SIG-M5 treated with dmso at 0.1 percent for 504 hours (cell line): ENCODE measurements at regions not wholly inside any gene's neighbourhood (a gene's known extent, or its start where the extent isn't known, plus 50 kb on each side); places are given as distances from the start of the nearest gene placed in this dataset.

ENCODE experiments used
- DNase-seq: peaks from one replicate; lab custom pipeline; 2025; ENCODE audit not compliant: unreplicated experiment; lab: John Stamatoyannopoulos, UW

DNA sequence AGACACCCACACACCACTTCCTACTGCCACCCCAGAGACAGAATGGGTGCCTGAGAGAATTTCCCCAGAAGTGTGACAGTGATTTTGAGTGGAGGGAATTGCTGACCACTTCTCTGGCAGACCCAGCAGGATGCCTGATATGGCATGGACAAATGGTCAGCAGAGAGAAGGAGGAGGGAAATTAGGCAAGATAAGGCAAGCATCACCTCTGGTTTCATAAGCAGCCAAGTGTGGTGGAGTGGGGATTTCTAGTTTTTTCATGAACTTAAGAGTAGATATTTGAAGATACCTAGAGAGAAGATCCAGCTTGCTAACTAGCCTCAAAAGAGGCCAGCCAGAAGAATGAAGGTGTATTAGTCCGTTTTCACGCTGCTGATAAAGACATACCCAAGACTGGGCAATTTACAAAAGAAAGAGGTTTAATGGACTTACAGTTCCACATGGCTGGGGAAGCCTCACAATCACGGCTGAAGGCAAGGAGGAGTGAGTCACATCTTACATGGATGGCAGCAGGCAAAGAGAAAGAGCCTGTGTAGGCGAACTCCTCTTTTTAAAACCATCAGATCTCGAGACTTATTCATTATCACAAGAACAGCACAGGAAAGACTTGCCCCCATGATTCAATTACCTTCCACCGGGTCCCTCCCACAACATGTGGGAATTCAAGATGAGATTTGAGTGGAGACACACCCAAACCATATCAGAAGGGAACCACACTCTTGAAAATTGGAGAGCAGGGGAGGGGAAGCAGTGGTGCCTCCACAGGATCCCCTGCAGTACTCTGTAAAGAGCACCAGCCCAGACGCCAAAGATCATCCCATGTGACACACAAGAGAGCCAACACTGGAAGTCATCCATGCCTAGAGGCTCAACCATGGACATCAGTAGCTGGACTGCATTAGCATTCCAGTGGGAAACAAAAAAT is 64.2 kb downstream of the RBM43 start:
- no peak for DNase-seq

DNA sequence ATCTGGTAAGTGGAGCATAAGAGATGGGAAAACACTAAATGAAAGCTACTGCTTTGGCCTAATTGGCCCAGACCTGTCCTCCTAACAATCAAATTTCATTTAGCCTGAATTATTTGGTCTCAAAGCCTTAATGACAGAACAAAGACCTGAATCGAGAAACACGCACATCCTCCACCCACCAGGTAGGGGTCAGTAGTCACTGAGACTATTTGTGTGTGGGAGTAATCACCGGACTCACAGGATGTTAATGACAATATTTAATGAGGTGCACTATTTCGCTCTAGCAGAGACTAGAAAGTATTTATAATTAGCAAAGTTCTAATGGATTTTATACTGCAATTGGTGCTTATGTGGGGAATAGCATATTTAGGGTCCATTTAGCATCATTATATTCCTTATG is 68.1 kb downstream of the RBM43 start:
- no peak for DNase-seq

DNA sequence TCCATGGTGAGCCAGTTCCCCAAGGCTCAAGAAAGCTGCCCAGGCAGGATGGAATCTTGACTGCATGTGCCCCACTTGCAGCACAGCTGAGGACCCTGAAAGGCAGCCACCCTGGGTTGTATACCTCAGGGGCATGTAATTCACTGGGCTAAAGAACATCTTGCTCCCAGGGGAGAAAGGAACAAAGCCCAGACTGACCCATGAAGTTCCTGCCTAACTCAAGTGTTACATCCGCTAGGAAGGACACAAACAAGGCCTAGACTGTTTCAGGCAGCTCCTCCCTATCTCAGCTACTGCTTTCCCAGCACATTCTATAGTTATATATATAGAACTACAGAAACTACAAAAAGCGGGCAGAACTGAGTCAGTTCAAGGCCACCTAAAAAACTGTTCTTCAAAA is 69.0 kb downstream of the RBM43 start:
- no peak for DNase-seq

DNA sequence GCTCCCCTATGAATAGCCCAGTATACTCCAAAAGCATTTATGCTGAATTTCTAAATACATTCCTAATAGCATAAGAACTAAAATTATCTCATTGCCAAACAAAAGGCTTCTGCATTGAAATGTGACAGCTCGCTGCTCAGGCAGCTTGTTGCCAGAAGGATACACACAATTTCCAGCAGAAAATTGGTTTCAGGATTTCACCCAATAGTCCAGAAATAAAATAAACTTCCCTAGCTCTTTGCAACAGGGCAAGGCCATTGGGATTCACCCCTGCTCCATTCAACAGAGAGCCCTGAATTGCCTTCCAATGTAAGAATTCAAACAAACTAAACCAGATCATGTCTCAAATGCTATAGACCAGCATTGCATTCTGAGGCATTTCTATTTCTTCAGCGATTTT is 70.7 kb downstream of the RBM43 start:
- no peak for DNase-seq

GRCh38 chr2:151189125-151189524 is 72.5 kb downstream of the RBM43 start:
- no peak for DNase-seq

- no peak for DNase-seq
These were observed 75.7 kb downstream of the RBM43 start for GRCh38 chr2:151186011-151186410.

- DNase-seq, result no peak
These were observed 78.5 kb downstream of the RBM43 start for GRCh38 chr2:151182899-151183809.

DNA sequence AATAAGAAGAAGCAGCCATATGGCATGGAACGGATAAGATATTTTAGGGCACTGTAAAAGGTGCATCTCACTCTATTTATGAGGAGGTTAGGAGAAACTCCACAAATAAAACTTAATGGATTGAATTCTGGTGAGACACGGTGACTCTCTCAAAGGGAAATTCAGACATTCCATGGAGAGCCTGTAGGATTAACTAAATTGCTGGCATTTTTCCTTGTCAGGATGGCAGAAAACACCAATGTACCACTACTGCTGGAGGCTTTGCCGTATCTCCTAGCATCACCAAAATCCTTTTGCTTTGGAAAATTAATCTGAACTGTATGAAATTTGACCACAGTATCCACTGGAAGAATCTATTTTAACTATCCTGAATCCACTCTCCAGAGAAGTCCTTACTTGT is 79.3 kb downstream of the RBM43 start:
- DNase-seq, result no peak

GRCh38 chr2:151181524-151181923 is 80.1 kb downstream of the RBM43 start:
- DNase-seq, result no peak

DNA sequence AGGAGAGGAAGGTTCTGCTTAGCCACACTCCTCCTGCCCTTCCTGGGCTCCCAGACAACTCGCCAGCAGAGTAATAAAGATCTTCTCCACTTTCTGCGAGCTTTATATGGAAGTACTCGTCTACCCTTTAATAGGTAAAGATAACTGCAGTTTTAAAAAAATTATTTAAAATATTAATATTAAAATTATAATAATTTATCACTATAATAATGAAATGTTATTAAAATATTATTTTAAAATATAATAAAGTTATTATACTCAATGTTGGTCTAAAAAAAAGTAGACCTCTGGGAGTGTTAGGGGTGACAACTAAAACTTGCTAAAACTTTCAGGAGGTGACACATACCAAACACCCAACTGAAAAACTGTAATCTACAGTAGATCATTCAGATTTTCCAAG is 81.5 kb downstream of the RBM43 start:
- no peak for DNase-seq

DNA sequence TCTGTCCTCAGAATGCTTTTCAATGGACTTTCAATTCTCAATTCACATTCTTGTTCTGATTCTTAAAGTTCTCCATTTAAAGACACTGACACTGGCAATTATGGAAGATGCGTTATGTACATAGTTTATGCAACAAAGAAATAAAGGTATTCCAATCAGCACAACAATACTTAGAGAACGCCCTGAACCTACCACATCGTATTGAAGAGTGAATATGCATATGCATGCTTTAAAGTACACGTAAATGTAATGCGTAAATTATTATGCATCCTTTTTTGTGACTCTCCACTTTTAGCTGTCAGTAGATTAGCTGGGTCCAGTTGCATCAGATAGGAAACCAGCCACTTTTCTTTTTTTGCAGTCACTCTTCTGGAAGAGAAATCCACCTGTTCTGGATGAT is 83.5 kb downstream of the RBM43 start:
- no peak for DNase-seq

DNA sequence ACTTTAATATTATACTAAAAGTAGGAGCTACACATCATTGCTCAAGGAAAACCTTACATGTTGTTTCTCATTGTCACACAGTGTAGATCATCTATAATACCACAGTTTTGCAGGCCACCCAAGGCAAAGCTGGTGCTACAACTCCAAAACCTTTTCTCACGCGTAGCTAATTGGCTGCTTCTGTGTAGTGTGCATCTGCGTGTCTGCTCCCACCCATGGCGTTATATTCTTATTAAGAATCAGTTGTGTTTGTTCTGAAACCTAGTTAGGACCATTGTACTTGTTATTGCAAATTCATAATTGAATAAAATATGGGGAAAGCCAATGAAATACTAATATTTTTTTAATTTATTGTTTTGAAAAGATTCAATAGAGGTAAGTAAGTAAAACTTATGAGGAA is 83.9 kb downstream of the RBM43 start:
- no peak for DNase-seq

- DNase-seq, result no peak
These were observed 85.0 kb downstream of the RBM43 start for GRCh38 chr2:151176661-151177060.

- no peak for DNase-seq
These were observed 85.8 kb downstream of the RBM43 start for GRCh38 chr2:151175864-151176263.

DNA sequence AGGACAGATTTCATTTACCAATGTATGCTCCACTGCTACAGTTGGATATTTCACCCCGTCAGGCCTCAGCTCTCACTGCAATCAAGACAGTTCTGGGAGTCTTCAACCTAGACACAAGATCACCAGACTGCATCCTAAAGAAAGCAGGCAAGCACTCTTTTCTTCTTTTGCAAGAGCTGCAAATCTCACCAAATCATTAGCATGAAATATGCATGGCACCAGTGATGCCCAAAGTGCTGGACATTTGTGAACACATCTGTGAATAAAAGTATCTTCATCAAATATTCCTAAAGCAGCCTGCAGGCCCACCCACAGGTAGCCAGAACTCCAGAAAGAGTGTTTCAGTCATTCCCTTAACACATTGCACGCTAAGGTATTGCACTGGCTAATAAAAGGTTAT is 87.5 kb downstream of the RBM43 start:
- DNase-seq, result no peak

GRCh38 chr2:151171186-151171585 is 90.5 kb downstream of the RBM43 start:
- no peak for DNase-seq

DNA sequence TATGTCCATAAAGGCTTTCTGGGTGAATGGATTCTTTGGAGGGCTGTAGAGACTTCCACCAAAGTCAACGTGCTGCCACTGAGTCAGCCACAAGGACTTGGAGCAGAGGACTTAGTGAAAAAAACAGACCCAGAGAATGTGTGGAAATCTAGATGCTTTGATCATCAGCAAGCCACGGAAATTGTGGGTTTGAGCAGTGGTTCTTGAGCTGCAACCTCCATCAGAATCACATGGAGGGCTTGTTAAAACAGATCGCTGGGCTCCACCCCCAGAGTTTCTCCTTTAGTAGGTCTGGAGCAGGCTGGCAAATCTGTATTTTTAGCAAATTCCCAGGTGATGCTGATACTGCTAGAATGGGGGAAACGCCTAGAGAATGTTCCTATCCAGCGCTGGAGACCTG is 95.3 kb downstream of the RBM43 start:
- no peak for DNase-seq

GRCh38 chr2:151165105-151165684 is 96.5 kb downstream of the RBM43 start:
- no peak for DNase-seq

DNA sequence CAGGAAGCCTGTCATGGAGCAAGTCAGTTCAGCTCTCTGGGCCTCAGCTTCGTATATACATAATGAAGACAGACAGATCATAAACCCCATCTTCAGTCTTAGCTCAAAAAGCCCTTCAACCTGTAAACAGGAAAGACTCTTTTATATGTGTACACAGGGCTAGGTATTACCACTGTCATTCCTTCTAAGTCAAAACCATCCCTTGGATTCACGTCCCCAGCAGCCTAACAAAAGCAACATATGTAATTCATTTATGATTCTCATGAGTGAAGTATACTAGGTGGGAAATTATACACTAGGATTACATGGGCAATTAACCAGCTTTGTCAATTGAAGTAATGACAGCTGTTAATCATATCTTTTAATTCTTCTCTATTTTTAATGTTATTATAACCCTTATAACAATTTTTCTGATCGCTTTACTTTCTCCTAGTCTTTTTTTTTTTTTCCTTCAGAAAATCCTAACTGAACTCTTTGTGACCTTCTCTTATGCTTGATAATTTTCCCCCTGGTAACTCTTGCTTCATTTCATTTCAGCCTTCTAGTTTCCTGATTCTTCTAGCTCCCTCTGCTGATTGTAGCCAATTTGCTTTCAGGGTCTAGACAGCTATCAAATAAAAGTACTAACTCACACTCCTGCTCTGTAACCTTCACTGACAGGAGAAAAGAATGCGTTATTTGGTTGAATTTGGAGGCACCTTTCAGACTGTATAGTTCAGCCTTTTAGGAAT is 99.7 kb downstream of the RBM43 start:
- peak; percentile 18 for DNase-seq

- no peak for DNase-seq
These were observed 102.5 kb downstream of the RBM43 start for GRCh38 chr2:151159109-151159662.
